ENCODE measurements at regions not wholly inside any gene's neighbourhood (a gene's known extent, or its start where the extent isn't known, plus 50 kb on each side); places are given as distances from the start of the nearest gene placed in this dataset.
"Not testable (repeated sequence)": the region's sequence is repeated elsewhere in the genome, so short reads cannot be mapped to it uniquely, and the experiment has no call there.

DNA sequence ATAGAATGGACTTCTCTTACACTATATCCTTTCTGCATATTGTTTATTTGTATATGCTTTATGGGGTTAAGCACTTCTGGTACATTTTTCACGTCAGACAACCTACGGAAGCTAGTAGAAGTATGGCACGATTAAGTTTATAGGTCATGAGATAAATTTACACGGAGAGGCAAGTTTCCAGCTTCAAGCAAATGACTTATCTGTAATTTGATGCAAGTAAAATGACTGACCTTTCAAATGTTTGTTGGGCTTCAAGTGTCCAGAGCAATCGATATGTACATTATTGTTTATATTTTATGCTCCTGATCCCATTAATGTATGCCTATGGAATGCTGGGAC is 97.5 kb upstream of the EFEMP1 start:
- DNase-seq (ENCODE audit: low spot score): no peak

DNA sequence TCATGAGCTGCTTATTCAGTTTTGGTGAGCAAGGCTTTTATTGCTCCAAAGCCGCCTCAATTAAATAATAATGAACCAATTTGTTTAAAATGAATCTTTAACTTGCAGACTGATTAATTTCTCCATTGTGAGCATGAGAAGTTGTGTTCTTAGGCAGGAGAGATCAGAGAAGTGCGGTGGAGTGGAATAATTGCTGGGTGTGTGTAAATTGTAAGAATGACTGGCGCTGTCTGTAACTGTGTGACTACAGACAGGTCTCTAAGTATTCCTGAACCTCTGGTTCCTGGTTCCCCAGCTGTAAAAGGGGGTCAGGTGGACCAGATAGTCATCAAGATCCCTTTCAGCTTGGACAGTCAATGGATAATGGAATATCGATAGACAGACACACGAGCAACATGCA is 98.0 kb upstream of the EFEMP1 start:
- no peak for DNase-seq (ENCODE audit: low spot score)

- no peak for DNase-seq (ENCODE audit: low spot score)
Observed at GRCh38 chr2:56025469-56026193, 102.0 kb upstream of the EFEMP1 start.

- no peak for DNase-seq (ENCODE audit: low spot score)
Observed at GRCh38 chr2:56026828-56027227, 103.2 kb upstream of the EFEMP1 start.

DNA sequence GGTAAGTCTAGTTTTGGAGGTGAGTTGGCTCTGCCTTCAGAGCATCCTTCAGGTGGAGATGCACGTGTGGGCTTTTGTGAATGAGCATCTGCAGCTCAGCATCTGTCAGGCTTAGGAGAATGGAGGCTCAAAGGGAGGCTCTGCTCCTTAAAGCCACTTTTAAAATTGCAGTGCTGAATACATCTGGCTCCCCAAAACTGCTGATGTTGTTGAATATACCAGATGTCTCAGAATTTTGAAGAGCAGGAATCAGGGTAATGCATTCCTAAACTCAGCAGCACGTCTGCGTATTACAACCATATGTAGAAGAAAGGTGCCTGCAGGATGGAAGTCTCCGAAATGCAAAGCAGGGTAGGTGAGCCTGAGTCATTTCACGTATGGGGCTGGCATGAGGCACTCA is 106.5 kb upstream of the EFEMP1 start:
- no peak for DNase-seq (ENCODE audit: low spot score)

- DNase-seq (ENCODE audit: low spot score): no peak
Observed at GRCh38 chr2:56030901-56031300, 107.3 kb upstream of the EFEMP1 start.

DNA sequence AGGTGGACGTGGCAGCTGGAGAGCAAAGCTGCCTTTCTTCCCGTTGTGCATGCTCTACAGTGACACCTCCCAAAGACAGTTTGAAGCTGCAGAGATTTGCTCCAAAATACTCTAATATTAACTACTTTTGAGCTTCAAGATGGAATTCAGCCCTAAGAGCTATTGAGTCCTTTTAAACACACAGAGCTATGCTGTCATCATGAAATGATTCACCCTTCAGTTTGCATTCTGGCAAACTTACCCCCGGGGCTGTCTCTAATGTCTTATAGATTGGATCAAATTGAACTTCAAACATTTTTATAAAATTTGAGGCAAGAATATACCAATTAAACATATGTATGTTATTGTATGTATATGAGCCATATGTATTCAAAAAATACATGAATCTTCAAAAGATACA is 110.7 kb upstream of the EFEMP1 start:
- no peak for DNase-seq (ENCODE audit: low spot score)

- no peak for DNase-seq (ENCODE audit: low spot score)
Observed at GRCh38 chr2:56040189-56040588, 116.6 kb upstream of the EFEMP1 start.

DNA sequence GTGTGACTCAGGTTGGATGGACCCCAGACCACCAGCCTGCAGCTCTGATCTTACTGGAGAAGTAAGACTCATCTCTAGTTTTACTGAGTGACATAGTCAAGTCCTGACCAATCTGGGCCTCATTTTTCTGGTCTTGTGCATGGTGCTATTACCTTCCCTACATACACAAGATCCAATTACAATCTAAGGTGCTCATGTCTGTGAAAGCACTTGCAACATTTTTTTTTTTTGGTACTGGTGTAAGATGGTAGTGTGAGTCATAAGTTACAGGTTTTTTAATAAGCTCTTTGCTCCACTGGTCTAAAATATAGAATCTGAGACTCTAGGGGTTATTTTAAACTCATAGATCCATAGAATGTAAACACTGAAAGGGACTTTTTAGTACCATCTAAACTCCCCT is 117.3 kb upstream of the EFEMP1 start:
- DNase-seq (ENCODE audit: low spot score): no peak

DNA sequence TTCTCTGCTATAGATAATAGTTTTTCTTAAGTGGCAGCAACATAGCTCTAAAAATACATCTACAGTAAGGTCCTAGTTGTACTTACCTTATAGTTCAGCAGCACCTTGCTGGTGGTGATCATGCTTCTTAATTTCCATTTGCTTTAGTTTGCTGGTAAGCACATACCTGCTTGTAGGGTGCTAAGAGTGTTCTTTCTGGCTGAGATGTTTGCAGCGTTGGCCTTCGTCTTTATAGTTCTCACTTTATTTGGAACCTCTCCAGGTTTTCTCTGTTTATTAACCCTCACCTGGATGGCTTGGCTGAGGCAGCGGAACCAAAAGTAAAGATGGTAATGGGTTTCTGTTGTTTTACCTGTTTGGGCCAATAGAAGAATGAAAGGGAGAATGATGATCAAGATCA is 123.6 kb upstream of the EFEMP1 start:
- no peak for DNase-seq (ENCODE audit: low spot score)

- DNase-seq (ENCODE audit: low spot score): no peak
Observed at GRCh38 chr2:56049233-56049845, 125.8 kb upstream of the EFEMP1 start.

DNA sequence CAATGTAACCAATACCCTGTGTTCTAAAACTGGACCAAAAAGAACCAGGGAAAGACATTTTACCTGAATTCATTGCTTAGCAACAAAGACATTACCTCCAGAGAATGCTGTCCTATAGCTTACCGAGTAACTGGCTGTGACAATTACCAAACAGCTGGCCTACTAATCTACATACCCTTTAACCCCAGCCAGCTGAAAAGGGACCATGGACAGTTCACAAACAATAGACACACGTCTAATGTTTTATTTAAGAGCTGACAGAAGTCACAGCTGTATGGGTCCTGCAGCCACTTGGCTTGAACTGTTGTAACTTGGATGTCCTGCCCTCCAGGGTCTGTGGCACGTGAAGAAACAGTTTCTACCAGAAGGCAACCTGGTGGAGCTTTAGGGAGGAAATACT is 130.1 kb upstream of the EFEMP1 start:
- no peak for DNase-seq (ENCODE audit: low spot score)

GRCh38 chr2:56055405-56055804 is 128.4 kb upstream of the CCDC85A start:
- DNase-seq (ENCODE audit: low spot score): no peak

DNA sequence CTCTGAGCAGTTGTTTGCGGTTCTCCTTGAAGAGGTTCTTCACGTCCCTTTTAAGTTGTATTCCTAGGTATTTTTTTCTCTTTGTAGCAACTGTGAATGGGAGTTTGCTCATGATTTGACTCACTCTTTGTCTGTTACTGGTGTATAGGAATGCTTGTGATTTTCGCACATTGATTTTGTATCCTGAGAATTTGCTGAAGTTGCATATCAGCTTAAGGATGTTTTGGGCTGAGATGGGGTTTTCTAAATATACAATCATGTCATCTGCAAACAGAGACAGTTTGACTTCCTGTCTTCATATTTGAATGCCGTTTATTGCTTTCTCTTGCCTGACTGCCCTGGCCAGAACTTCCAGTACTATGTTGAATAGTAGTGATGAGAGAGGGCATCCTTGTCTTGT is 122.5 kb upstream of the CCDC85A start:
- not testable (repeated sequence) for DNase-seq (ENCODE audit: low spot score)

DNA sequence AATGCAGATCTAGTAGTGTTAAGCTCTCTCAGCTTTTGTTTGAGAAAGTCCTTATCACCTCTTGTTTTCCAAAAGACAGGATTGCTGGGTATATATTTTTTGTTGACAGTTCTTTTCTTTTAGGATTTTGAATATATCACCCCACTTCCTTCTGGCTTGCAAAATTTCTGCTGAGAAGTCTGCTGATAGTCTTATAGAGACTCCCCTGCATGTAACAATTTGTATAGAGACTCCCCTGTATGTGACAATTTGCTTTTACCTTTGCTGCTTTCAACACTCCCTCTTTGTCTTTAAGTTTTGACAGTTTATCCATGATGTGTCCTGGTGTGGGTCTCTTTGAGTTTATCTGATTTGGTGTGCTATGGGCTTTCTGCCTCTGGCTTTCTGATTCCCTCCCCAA is 115.0 kb upstream of the CCDC85A start:
- no peak for DNase-seq (ENCODE audit: low spot score)

- no peak for DNase-seq (ENCODE audit: low spot score)
Observed at GRCh38 chr2:56077359-56077915, 106.4 kb upstream of the CCDC85A start.

- DNase-seq (ENCODE audit: low spot score): no peak
Observed at GRCh38 chr2:56082665-56083064, 101.1 kb upstream of the CCDC85A start.

- no peak for DNase-seq (ENCODE audit: low spot score)
Observed at GRCh38 chr2:56084111-56084901, 99.5 kb upstream of the CCDC85A start.

DNA sequence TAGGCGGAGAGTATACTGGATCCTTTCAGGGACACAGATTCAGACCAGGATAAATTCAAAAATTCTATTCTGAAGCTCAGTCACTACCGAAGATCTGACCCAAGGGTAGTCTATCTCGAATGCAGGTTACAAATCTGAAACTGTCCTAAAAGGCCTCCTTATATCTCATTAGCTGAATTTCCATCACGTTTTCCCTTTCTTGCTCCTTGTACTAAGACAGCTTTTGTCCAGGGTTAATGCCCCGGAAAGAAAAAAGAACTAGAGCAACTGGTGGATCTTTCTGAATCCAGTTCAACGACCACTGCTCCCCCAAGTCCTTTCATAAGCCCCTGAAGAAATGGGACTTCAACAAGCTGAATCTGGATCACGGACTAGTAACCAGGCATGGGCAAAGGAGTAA is 97.5 kb upstream of the CCDC85A start:
- no peak for DNase-seq (ENCODE audit: low spot score)

DNA sequence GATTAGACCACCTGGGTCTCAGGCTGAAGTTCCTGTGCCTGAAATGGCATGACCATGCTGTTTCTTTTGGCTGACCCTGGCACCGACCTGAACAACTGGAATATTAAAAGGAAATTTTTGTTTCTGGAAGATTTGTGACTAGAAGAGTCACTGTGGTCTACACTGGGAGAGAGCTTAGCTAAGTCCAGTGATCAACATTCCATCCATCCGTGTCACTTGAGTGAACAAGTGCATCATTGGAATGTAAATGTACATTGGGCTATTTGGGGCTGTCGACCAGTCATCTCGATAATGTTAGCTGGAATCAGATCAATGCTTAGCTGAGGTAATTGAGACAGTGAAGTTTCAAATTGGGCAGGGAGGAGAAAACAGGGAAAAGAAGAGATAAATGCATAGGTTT is 95.4 kb upstream of the CCDC85A start:
- no peak for DNase-seq (ENCODE audit: low spot score)

- no peak for DNase-seq (ENCODE audit: low spot score)
Observed at GRCh38 chr2:56089931-56090330, 93.9 kb upstream of the CCDC85A start.

GRCh38 chr2:56099963-56100362 is 83.8 kb upstream of the CCDC85A start:
- DNase-seq (ENCODE audit: low spot score): no peak

GRCh38 chr2:56100791-56101312 is 82.9 kb upstream of the CCDC85A start:
- DNase-seq (ENCODE audit: low spot score): no peak
